ENCODE measurements at regions not wholly inside any gene's neighbourhood (a gene's known extent, or its start where the extent isn't known, plus 50 kb on each side); places are given as distances from the start of the nearest gene placed in this dataset.
"Not testable (repeated sequence)": the region's sequence is repeated elsewhere in the genome, so short reads cannot be mapped to it uniquely, and the experiment has no call there.

GRCh38 chr10:108039821-108040584, 875.5 kb upstream of the SORCS1 start:
- no peak for DNase-seq

DNA sequence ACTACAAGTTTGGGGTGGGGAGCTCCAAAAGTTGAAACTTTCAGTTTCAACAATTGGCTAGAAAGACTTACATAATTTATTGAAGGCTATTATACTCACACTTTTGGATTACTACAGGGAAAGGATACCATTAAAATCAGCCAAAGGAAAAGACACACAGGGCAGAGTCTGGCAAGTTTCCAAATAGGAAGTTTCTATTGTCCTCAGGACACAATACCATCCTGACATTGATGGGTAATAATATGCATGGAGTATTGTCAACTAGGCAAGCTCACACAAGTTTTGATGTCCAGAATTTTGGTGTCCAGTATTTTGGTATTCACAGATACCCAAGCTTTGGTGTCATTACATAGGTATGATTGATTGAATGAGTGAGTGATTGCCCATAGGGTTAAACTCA, 872.6 kb upstream of the SORCS1 start:
- no peak for DNase-seq

DNA sequence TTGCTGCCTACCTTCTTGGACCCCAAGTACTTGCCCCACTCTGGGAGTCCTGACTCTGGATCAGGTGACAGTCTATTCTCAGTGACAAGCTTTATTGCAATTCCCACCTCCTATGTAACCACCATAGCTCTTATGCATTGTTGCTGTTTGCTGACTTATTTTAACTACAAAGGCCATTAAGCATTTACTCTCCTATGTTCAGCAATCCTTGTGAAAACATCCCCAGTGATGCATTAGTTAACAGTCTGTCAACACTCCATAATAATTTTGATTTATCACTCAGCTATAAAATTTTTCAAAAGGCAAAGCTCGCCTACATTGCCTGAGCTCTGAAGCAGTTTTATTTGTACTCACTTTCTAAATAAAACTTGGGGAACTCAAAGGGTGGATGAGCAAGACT, 871.8 kb upstream of the SORCS1 start:
- no peak for DNase-seq

DNA sequence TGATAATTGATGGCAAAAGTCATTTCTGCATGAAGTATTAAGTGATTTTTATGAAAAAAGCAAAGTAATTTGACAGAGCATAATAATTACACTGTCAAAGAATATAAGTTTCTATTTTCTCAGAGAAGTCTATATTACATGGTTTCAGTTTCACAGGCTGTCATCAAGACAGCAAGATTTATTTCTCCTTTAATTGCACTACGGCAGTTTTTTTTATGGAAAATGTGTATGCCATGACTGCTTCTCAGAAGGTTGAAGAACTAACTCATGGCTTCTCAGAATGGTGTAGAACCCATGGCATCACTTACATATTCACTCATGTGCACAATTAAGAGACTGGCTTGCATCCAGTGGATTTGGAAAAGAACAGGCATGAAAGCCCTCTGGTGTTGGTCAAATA, 870.3 kb upstream of the SORCS1 start:
- no peak for DNase-seq

DNA sequence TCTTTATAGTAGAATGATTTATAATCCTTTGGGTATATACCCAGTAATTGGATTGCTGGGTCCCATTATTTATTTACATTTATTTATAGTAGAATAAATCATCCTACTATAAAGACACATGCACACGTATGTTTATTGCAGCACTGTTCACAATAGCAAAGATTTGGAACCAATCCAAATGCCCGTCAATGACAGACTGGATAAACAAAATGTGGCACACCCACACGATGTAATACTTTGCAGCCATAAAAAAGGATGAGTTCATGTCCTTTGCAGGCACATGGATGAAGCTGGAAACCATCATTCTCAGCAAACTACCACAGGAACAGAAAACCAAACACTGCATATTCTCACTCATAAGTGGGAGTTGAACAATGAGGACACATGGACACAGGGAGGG, 869.0 kb upstream of the SORCS1 start:
- not testable (repeated sequence) for DNase-seq

- no peak for DNase-seq
These were observed 867.0 kb upstream of the SORCS1 start for GRCh38 chr10:108031505-108031904.

- DNase-seq, result no peak
These were observed 850.3 kb upstream of the SORCS1 start for GRCh38 chr10:108014902-108015177.

DNA sequence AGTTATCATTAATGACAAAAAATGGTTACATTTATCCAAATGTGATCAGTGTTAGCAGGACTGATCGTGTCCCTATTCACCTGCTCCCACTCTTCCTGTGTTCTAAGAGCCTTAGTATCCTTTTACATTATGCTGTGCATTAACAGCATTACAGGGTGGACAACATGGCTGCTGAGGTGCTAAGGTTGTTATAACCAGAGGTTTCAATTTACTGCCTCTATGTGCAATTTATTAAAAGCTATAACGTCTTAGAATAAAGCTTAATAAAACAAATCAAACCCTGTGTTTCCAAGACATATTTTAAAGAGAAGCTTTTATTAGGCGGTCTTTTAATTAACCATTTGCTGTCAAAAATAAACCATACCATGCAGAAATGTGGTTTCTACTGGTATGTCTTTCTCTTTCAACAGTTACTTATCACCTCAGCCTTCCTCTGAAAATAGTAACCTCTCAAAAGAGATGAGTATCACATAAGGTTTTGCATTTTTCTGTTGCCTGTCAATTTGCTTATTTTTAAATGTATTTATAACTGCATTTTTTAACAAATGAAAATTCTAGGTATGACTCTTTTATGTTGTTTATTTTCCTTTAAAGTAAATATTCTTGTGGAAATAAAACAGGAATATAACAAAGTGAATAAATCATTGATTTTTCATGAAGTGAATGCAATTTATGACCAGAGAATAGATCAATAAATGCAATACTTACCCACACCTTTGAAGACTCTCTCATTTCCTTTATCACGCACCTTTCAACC, 849.8 kb upstream of the SORCS1 start:
- no peak for DNase-seq

DNA sequence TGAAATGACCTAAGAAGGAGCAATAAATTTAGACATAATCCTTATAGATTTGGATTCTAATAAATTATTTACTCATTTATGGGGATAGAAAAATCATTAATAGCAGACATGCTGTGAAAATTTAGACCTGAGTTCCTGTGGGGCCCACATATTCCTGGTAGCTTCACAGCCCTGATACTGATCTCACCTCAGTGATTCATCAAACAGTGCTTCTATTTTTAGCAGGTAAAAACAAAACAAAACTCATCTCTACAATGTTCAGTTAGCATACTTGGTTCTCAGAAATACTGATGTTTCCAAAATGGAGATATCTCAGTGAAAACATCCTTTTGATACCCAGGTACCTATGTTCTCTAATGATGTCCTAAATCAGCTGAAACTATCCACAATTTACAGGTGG, 841.1 kb upstream of the SORCS1 start:
- no peak for DNase-seq

DNA sequence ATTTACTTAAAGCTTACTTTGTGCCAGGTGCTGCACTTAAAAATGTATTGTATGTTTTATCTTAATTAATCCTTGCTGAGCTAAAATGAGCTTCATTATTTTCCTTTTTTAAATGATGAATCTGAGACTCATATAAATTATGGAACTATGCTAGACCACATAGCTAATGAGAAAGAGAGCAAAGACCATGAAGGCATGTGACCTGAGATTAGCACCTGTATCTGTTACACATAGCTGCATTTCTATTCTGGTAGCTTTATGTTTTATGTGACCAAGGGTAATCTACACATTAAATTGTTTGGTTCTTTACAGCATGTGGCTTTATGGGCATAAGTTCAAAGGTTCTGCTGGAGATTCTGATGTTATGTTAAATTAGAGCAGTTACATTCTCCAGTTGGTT, 839.1 kb upstream of the SORCS1 start:
- DNase-seq, result no peak

- DNase-seq, result no peak
These were observed 838.6 kb upstream of the SORCS1 start for GRCh38 chr10:108003061-108003460.

DNA sequence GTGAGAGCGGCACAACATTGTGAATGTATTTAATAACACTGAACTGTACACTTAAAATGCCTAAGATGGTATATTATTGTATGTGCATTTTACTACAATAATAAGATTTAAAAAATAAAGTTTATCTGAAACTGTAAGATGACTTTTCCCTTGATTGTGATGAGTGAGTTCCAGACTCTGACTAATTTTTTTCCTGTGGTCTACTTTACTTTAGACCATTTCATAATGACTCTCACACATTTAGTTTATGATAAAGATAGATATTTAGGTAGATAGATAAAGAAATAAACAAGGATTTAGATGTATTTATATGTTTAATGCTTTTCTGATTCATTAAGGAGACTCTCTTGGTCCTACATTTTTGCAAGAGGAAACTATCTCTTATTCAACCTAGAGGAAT, 835.9 kb upstream of the SORCS1 start:
- DNase-seq, result no peak

GRCh38 chr10:107994621-107995270, 830.2 kb upstream of the SORCS1 start:
- DNase-seq, result no peak

GRCh38 chr10:107986571-107986970, 822.1 kb upstream of the SORCS1 start:
- DNase-seq, result no peak

GRCh38 chr10:107984581-107984980, 820.1 kb upstream of the SORCS1 start:
- no peak for DNase-seq

DNA sequence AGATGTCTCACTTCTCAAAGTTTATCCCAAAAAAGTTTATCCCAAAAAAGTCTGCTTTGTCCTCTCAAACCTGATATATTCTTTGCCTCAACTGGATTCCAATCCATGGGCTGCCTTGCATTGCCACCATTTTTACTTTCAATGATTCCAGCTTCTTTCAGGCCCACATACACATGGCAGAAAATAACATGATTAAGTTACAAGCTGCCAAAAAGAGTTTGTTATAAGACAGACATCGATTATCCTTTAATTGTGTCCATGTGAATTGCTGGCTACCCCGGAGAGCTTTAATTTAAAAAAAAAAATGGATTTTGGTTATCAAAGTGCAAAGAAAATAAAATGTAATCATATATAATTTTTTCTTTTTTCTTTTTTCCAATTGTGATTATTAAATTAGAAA, 819.6 kb upstream of the SORCS1 start:
- no peak for DNase-seq

GRCh38 chr10:107978455-107978854, 813.9 kb upstream of the SORCS1 start:
- DNase-seq, result no peak

GRCh38 chr10:107971973-107972372, 807.5 kb upstream of the SORCS1 start:
- no peak for DNase-seq

GRCh38 chr10:107971411-107971810, 806.9 kb upstream of the SORCS1 start:
- no peak for DNase-seq

- no peak for DNase-seq
These were observed 806.0 kb upstream of the SORCS1 start for GRCh38 chr10:107970512-107970911.

GRCh38 chr10:107969936-107970335, 805.4 kb upstream of the SORCS1 start:
- DNase-seq, result no peak

DNA sequence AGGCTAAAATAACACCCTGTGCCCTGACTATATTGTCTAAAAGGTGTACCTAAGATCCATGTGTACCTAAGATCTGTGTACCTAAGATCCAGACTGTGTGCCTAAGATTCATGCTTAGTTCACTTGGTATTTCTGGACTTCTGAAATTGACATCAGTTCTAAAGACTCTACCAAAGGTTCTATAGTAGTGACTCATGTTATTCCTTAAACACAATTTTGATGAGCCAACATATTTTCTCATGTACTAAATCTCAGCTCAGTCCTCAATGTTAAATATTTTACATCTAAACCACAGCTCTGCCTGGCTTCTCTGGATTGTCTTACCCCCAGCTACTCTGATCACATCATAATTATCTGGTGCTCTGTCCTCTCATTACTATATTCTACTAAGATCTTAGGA, 802.3 kb upstream of the SORCS1 start:
- DNase-seq, result no peak

GRCh38 chr10:107952649-107953556, 788.4 kb upstream of the SORCS1 start:
- no peak for DNase-seq

All from NCI-H1930 (cell line).